Esophagus muscularis mucosa (tissue), 3 donors: ENCODE measurements at regions not wholly inside any gene's neighbourhood (a gene's known extent, or its start where the extent isn't known, plus 50 kb on each side); places are given as distances from the start of the nearest gene placed in this dataset.

Experiments used
- POLR2A ChIP-seq: fragments of 450-650 bp; IDR thresholded peaks from one replicate; pipeline ENCODE4 v1.6.1; 2017; ENCODE audit warnings: antibody characterized with exemption, moderate library complexity, mild to moderate bottlenecking, low read depth
- TF ChIP-seq, protein P1 (sequence below), 3 experiments: fragments of 200-600 bp in 2 of 3; fragments of 450-650 bp in 1 of 3; sonication (generic) in 2 of 3; IDR thresholded peaks; one replicate each; pipeline ENCODE4 v1.5.1; 2017 to 2019; ENCODE audit warnings: antibody characterized with exemption in 3 of 3, mild to moderate bottlenecking in 2 of 3, moderate library complexity in 1 of 3

DNA sequence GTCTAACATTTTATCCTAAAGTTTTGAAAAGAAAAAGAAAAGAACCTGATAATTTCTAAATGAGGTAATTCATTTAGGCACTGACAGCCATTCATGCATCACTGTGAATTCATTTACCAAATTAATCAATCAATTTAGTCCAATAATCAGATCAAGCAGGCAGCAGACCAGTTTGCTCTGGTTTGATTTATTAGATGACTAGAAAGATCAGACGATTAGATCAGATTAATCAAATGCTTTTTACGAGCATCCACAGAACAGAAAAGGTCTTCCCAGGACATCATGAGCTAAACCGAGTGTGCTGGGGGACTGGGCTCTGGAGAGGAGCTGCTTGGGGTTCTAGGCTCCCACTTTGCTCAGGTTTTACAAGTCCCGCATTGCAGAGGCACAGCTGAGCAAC lies 226.5 kb upstream of the MYO3A start:
- no peak for TF ChIP-seq POLR2A
- TF ChIP-seq, protein P1, sequence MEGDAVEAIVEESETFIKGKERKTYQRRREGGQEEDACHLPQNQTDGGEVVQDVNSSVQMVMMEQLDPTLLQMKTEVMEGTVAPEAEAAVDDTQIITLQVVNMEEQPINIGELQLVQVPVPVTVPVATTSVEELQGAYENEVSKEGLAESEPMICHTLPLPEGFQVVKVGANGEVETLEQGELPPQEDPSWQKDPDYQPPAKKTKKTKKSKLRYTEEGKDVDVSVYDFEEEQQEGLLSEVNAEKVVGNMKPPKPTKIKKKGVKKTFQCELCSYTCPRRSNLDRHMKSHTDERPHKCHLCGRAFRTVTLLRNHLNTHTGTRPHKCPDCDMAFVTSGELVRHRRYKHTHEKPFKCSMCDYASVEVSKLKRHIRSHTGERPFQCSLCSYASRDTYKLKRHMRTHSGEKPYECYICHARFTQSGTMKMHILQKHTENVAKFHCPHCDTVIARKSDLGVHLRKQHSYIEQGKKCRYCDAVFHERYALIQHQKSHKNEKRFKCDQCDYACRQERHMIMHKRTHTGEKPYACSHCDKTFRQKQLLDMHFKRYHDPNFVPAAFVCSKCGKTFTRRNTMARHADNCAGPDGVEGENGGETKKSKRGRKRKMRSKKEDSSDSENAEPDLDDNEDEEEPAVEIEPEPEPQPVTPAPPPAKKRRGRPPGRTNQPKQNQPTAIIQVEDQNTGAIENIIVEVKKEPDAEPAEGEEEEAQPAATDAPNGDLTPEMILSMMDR (IDR thresholded peaks at IDR 0.05): no peak
